IgD-negative memory B cell (primary cell): ENCODE measurements at regions not wholly inside any gene's neighbourhood (a gene's known extent, or its start where the extent isn't known, plus 50 kb on each side); places are given as distances from the start of the nearest gene placed in this dataset.

Experiments
- H3K27ac Mint-ChIP-seq, 3 donors: one replicate each; pipeline ENCODE4 v1.8.0; 2020 to 2022; ENCODE audit warnings: mild to moderate bottlenecking in 3 of 3, mixed read lengths in 3 of 3, moderate library complexity in 1 of 3
- H3K27me3 Mint-ChIP-seq: one replicate; pipeline ENCODE4 v1.8.0; 2021; ENCODE audit warnings: mixed read lengths
- H3K36me3 Mint-ChIP-seq: one replicate; pipeline ENCODE4 v1.8.0; 2020; ENCODE audit warnings: mild to moderate bottlenecking, mixed read lengths
- H3K4me1 Mint-ChIP-seq, 3 donors: one replicate each; pipeline ENCODE4 v1.8.0; 2020 to 2022; ENCODE audit warnings: mixed read lengths in 3 of 3, mild to moderate bottlenecking in 1 of 3
- H3K4me3 Mint-ChIP-seq, 4 donors: one replicate each; pipeline ENCODE4 v1.8.0; 2020 to 2022; ENCODE audit warnings: mild to moderate bottlenecking in 4 of 4, mixed read lengths in 4 of 4, moderate library complexity in 3 of 4
- H3K9me3 Mint-ChIP-seq, 3 donors: one replicate each; pipeline ENCODE4 v1.8.0; 2020 to 2021; ENCODE audit warnings: mixed read lengths in 3 of 3, mild to moderate bottlenecking in 1 of 3

DNA sequence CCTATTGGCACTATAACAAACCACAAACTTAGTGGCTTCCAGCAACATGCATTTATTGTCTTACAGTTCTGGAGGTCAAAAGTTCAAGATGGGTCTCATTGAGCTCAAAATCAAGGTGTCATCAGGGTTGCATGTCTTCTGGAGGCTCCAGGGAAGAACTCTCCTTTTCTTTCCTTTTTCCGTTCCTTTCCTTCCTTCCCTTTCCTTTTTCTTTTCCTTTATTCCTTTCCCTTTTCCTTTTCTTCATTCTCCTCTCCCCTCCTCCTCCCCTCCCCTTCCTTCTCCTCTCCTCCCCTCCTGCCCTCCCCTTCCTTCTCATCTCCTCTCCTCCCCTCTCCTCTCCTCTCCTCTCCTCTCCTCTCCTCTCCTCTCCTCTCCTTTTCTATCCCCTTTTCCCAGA lies 460.2 kb upstream of the CDH4 start:
- H3K9me3 Mint-ChIP-seq, result peaks cover 7 to 12% (median 10%) of the 10 kb centered on the region in 3 donors
- H3K36me3 Mint-ChIP-seq, result peaks cover 2% of the 10 kb centered on the region
- no peak overlapping the region for H3K4me3 Mint-ChIP-seq
- no peaks in the 10 kb centered on the region for H3K27me3 Mint-ChIP-seq
- H3K27ac Mint-ChIP-seq, result no peak overlapping the region
- no peaks in the 10 kb centered on the region for H3K4me1 Mint-ChIP-seq

DNA sequence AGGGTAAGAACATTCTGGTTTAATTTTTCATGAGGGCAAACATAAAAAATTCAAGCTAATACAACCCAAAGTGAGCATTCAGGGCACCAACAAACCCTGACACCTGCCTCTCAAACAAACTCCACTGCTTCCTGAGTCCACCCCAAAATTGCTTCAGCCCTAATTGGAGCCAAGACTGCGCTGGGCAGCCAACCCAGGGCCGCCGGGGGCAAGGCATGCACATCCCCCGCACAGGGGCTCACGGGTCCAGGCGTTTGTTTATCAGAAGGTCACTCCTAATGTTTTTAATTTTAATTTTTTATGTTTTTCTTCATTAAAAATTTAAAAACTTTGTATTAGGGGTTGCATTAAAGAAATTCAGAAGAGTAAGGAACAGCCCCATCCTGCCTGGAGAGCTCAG lies 459.1 kb upstream of the CDH4 start:
- Mint-ChIP-seq H3K27ac (no peak overlapping the region), H3K4me1 (no peaks in the 10 kb centered on the region), H3K4me3 (no peak overlapping the region), H3K36me3 (peaks cover 2% of the 10 kb centered on the region), H3K27me3 (no peaks in the 10 kb centered on the region), H3K9me3 (peaks cover 8 to 14% (median 11%) of the 10 kb centered on the region in 3 donors)

DNA sequence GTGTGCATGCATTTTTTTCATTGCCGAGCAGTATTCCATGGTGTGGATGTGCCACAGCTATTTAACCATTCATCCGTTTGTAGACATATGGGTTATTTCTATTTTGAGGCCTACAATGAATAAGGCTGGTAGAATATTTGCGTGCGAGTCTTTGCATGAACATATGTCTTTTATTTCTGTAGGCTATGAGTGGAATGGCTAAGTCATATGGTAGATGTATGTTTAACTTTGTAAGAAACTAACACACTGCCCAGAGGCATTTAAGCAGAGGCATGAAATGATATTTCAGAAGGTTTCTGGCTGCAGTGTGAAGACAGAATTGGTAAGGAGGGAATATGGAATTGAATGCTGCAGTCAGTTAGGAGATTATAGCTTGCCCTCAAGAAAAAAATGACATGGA lies 457.4 kb upstream of the CDH4 start:
- H3K27me3 Mint-ChIP-seq, result no peaks in the 10 kb centered on the region
- no peak overlapping the region for H3K4me3 Mint-ChIP-seq
- H3K9me3 Mint-ChIP-seq, result peaks cover 1 to 13% (median 7%) of the 10 kb centered on the region in 3 donors
- peaks cover 2% of the 10 kb centered on the region for H3K36me3 Mint-ChIP-seq
- no peaks in the 10 kb centered on the region for H3K4me1 Mint-ChIP-seq
- no peak overlapping the region for H3K27ac Mint-ChIP-seq

DNA sequence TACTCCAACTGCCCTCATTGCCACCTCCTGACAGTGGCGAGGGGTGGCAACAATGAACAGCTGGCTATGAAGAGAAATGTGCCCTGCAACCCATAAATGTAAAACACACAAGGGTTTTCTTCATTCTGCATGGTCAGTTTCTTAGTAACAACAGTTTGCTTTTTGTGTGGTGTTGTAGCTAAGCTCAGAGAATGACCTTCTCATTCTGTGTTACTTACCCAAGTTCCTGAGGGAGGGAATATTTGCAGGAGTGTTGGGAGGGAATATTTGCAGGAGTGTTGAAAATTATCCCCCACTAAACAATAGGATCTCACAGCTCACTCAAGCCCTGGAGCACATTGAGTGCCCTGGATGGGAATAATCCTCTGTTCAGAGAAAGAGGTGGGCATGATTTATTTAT lies 456.4 kb upstream of the CDH4 start:
- Mint-ChIP-seq H3K4me3 (no peak overlapping the region), H3K27me3 (no peaks in the 10 kb centered on the region), H3K27ac (no peak overlapping the region), H3K4me1 (no peaks in the 10 kb centered on the region), H3K36me3 (peaks cover 2% of the 10 kb centered on the region), H3K9me3 (peaks cover 4 to 13% (median 12%) of the 10 kb centered on the region in 3 donors)

DNA sequence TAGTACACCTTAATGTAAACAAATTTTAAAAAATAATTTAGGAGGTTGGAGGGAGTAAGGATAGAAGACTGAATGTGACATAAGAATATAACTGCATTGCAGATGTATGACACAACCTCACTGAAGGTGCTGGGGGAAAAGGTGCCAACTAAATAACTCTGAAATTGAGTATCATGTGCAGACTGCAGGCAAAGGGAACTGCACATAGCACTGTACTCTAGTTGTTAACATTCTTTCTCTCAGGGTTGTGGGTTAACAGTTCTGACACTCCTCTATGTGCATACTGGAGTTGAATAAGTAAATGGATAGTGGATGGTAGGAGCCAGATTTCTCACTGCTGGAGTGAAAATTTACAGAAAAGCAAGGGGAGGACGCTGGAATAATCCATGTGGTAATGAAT lies 451.9 kb upstream of the CDH4 start:
- H3K36me3 Mint-ChIP-seq, result no peaks in the 10 kb centered on the region
- H3K27me3 Mint-ChIP-seq, result no peaks in the 10 kb centered on the region
- no peak overlapping the region for H3K4me3 Mint-ChIP-seq
- H3K4me1 Mint-ChIP-seq, result no peaks in the 10 kb centered on the region
- H3K27ac Mint-ChIP-seq, result no peak overlapping the region
- H3K9me3 Mint-ChIP-seq, result peaks cover 10 to 20% (median 10%) of the 10 kb centered on the region in 3 donors

DNA sequence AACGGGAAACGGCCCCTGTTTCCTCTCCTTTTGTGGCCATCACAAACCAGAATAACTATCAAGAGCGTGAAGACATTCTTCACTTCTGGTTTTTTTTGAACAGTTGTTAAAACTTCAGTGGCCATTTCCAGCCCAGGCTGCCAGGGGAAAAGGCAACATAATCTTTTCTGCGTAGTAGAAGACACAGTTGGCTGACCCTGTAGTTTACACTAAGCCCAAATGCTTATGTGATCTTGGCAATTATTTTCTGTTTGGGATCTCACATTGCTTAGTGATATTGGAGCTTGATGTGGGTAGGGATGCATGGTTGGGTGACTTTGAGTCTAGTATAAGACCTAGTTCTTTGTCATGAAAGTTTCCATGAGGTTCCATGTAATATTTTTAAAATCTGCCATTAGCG lies 449.4 kb upstream of the CDH4 start:
- peaks cover 12 to 18% (median 13%) of the 10 kb centered on the region in 3 donors for H3K9me3 Mint-ChIP-seq
- no peaks in the 10 kb centered on the region for H3K27me3 Mint-ChIP-seq
- no peaks in the 10 kb centered on the region for H3K36me3 Mint-ChIP-seq
- H3K4me3 Mint-ChIP-seq, result no peak overlapping the region
- no peaks in the 10 kb centered on the region for H3K4me1 Mint-ChIP-seq
- no peak overlapping the region for H3K27ac Mint-ChIP-seq

DNA sequence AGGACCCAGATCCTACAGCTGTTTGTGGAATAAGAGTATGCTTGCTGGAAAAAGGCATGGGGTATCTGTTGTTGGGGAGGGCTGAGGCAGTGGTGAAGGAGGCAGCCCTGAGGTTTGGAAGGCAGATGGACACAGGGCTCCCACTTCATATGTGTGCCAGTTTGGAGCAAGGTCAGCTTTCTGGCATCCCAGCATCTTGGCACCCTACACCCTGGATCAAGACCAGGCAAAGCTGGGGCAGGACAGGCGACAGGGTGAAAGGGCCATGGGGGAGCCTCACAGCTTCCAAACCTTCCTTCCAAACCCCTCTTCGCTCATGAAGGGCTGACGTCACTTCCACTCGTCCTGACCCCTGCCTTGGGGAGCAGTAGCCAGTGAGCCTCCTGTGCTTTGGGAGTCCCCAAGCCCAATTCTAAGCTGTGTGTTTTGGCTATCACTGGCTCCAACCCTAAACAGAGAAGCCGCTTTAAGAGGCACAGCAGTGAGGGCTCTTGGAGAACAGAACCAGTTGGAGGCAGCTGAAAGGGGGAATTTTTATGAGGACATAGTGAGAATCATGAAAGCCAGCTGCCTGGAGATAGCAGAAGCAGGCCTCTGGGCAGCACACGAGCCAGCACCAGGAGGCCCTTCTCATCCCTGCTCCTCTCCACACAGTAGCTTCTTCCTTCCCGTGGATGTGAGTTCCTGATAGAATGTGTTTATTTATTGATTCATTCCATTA lies 448.6 kb upstream of the CDH4 start:
- Mint-ChIP-seq H3K4me3 (no peak overlapping the region), H3K4me1 (no peaks in the 10 kb centered on the region), H3K27me3 (no peaks in the 10 kb centered on the region), H3K36me3 (no peaks in the 10 kb centered on the region), H3K9me3 (peaks cover 10 to 16% (median 12%) of the 10 kb centered on the region in 3 donors), H3K27ac (no peak overlapping the region)

DNA sequence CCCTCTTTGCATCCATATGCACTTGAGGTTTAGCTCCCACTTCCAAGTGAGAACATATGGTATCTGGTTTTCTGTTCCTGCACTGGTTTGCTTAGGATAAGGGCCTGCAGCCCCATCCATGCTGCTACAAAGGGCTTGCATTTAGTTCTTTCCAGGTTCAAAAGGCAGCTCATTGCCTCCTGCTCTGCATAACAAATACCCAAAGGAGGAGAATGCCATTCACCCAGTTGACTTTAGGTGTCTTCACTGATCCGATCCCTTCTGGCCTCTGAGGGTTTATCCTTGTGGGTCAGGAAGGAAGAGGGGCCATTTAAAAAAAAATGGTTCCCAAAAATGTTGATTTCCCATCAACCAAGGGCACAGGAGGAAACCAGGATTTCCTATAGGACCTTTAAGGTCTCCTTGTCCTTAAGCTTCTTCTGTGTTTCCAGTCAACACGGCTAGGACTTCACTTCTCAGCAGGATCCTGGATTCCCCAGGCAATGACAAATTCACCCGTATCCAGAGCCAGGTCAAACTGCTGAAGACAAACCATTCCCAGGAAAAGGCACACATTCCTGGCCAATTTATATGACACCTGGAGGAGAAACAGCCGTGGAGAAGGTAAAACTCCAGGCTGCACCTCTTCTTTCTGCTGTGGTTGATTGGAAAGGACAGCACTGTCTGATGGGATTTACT lies 447.7 kb upstream of the CDH4 start:
- no peaks in the 10 kb centered on the region for H3K4me1 Mint-ChIP-seq
- H3K27me3 Mint-ChIP-seq, result no peaks in the 10 kb centered on the region

DNA sequence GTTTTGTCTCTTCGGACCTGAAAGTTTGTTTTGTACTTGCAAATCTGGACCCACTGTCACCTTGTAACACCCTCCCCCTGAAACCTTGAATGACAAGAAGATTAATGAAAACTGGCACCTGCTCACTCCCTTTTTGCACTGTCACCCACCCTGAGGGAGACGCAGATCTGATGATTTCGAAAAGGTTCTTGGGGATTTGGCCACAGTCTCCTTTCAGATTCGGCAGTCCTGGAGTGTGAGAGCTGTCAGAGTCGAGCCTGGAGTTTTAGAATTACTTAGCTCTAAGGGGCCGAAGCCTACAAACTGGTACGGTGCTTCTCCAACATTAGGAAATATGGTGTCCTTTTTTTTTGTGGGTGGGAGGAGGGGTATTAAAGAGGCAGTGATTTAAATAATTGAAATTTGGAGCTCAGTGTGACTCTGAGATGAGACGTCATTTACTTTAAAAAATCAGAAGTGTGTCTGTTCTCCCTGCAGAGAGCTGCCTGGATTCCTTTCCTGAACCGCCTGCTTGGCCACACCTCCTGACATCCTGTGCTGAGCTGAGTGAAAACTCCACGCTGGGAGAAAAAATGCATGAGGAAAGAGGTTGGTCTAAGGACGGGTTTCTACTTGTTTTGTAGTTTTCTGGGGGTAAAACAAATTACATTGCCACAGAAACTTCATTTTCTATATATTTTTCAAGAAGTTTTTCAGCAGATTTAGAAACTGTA lies 447.0 kb upstream of the CDH4 start:
- no peaks in the 10 kb centered on the region for H3K4me1 Mint-ChIP-seq
- no peaks in the 10 kb centered on the region for H3K27me3 Mint-ChIP-seq
- no peaks in the 10 kb centered on the region for H3K36me3 Mint-ChIP-seq
- H3K27ac Mint-ChIP-seq, result no peak overlapping the region
- peak overlapping the region in 1 of 4 donors; percentile 23 for H3K4me3 Mint-ChIP-seq
- H3K9me3 Mint-ChIP-seq, result peaks cover 10 to 15% (median 12%) of the 10 kb centered on the region in 3 donors

More for the DNA sequence above, 447.7 kb upstream of the CDH4 start:
- Mint-ChIP-seq H3K4me3 (no peak overlapping the region), H3K9me3 (peaks cover 10 to 16% (median 12%) of the 10 kb centered on the region in 3 donors), H3K27ac (no peak overlapping the region), H3K36me3 (no peaks in the 10 kb centered on the region)

DNA sequence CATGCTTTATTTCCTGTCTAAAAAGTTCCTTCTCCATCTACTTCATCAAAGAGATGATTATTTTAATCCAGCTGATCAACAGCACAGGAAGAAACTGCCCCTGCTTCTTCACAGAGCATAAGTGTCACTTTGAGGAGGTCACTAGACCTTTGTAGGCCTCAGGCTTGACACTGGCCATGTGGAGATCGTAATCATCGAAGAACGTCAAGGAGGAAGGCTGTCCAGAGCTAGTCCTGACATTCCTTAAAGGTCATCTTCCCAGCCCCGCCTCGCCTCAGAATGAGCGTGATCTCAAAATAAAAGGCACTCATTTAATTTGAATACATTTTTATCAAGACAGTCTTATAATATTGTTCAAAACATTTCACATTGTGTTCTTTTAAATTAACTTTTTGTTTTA lies 445.7 kb upstream of the CDH4 start:
- Mint-ChIP-seq H3K27ac (no peak overlapping the region), H3K36me3 (no peaks in the 10 kb centered on the region), H3K27me3 (no peaks in the 10 kb centered on the region), H3K9me3 (peaks cover 6% of the 10 kb centered on the region in 3 donors), H3K4me1 (no peaks in the 10 kb centered on the region), H3K4me3 (no peak overlapping the region)

DNA sequence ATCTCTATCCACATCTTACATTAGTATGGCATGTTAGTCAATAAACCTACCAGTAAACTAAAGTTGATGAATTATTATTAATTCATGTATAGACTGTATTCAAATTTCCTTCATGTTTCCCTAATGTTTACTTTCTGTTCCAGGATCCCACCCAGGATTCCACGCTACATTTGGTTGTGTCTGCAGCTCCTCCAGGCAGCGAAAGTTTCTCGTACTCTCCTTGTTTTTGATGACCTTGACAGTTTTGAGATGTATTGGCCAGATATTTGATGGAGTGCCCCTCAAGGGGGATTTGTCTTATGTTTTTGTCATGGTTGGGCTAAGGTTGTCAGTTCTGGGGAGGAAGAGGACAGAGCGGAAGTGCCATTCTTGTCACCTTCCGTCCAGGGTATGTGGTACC lies 445.2 kb upstream of the CDH4 start:
- Mint-ChIP-seq H3K4me1 (no peaks in the 10 kb centered on the region), H3K27ac (no peak overlapping the region), H3K9me3 (peaks cover 6 to 10% (median 7%) of the 10 kb centered on the region in 3 donors), H3K27me3 (no peaks in the 10 kb centered on the region), H3K4me3 (no peak overlapping the region), H3K36me3 (no peaks in the 10 kb centered on the region)

DNA sequence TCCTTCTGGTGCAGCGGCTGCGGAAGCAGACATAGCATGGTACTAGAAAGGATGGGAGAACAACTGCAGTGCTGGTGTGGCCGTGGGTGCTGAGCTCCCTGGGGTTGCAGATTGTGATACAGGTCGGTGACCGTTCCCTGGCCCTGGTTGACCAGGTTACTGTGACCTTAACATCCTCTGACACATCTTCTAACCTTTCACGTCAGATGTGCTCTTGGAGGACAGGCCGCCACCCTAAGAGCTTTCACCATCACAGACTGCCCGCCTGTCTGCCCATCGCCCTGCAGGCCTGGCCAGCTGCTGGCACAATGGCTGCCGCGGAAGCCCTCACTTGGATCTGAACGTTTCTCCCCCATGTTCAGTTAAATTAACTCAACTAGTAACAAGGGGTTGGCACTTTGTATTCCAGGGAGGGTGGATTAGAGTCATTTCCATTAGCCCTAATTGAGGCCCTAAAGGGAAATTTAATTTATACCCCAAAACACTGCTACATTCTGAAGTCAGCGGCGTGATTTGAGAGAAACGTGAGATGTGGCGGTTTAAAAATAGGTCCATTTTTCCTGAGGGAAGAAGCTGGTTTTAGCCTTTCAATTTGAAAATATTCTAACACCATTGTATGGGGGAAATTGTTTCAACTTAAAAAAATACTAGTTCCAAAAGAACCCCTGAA lies 443.9 kb upstream of the CDH4 start:
- Mint-ChIP-seq H3K27ac (no peak overlapping the region), H3K36me3 (no peaks in the 10 kb centered on the region), H3K9me3 (peaks cover 6 to 10% (median 7%) of the 10 kb centered on the region in 3 donors), H3K27me3 (no peaks in the 10 kb centered on the region), H3K4me3 (no peak overlapping the region), H3K4me1 (no peaks in the 10 kb centered on the region)

DNA sequence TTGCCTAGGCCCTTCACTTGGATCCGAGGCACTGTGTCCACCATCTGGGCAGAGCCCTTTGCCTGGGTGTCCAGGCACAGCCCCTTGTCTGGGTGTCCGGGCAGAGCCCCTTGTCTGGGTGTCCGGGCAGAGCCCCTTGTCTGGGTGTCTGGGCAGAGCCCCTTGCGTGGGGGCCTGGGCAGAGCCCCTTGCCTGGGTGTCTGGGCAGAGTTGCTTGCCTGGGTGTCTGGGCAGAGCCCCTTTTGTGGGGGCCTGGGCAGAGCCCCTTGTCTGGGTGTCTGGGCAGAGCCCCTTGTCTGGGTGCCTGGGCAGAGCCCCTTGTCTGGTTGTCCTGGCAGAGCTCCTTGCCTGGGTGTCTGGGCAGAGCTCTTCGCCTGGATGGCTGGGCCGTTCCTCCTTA lies 443.4 kb upstream of the CDH4 start:
- H3K27ac Mint-ChIP-seq, result no peak overlapping the region
- H3K27me3 Mint-ChIP-seq, result no peaks in the 10 kb centered on the region
- no peak overlapping the region for H3K4me3 Mint-ChIP-seq
- no peaks in the 10 kb centered on the region for H3K36me3 Mint-ChIP-seq
- H3K9me3 Mint-ChIP-seq, result peaks cover 6 to 9% (median 7%) of the 10 kb centered on the region in 3 donors
- H3K4me1 Mint-ChIP-seq, result no peaks in the 10 kb centered on the region

DNA sequence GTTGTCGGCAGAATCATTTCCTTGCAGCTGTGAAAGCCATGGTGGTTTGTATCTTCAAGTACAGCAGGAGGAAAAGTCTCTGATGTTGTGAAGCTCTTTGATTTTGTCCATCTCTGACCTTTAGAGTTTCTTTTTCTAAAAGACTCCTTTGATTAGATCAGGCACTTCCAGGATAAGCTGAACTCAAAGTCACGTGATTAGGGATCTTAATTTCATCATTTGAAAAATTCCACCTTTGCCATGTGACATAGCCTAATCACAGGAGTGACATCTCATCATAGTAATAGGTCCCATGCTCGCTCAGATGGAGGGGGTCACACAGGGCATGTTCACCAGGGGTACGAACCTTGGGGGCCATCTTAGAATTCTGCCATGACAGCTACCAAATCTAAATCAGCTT lies 441.5 kb upstream of the CDH4 start:
- H3K4me3 Mint-ChIP-seq, result no peak overlapping the region
- no peak overlapping the region for H3K27ac Mint-ChIP-seq
- no peaks in the 10 kb centered on the region for H3K36me3 Mint-ChIP-seq
- no peaks in the 10 kb centered on the region for H3K27me3 Mint-ChIP-seq
- H3K4me1 Mint-ChIP-seq, result no peaks in the 10 kb centered on the region
- H3K9me3 Mint-ChIP-seq, result peaks cover 5 to 9% (median 9%) of the 10 kb centered on the region in 3 donors

DNA sequence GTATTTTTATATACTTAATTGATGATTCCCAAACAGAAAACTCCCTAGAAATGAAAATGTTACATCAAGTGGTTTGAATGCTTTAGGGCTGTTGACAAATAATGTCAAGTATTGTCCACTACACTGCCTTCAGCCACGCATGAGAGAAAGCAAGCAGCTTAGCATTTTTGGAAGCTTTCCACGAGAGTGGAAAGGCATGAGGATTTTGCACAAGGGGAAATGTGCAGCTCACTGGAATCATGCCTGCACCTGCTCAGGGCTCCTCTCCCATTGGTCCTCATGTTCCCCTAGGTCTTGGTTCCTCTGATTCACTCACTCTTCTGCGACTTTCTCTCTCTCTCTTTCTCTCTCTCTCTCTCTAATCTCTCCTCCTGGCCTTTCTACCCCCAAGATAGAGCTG lies 439.5 kb upstream of the CDH4 start:
- peaks cover 4 to 14% (median 6%) of the 10 kb centered on the region in 3 donors for H3K9me3 Mint-ChIP-seq
- no peaks in the 10 kb centered on the region for H3K27me3 Mint-ChIP-seq
- H3K4me3 Mint-ChIP-seq, result no peak overlapping the region

More for the DNA sequence above, 439.5 kb upstream of the CDH4 start:
- no peaks in the 10 kb centered on the region for H3K4me1 Mint-ChIP-seq
- no peak overlapping the region for H3K27ac Mint-ChIP-seq
- no peaks in the 10 kb centered on the region for H3K36me3 Mint-ChIP-seq
